GM19463 (cell line): ENCODE measurements at regions not wholly inside any gene's neighbourhood (a gene's known extent, or its start where the extent isn't known, plus 50 kb on each side); places are given as distances from the start of the nearest gene placed in this dataset.
A peak's percentile ranks its signal among the peaks of the same experiment; 100 is the strongest.

Source experiments
- ATAC-seq: cut with Tn5 transposase; IDR thresholded peaks from one replicate; pipeline ENCODE4 v1.9.1; 2021; ENCODE audit warnings: mild to moderate bottlenecking, moderate library complexity; ENCODE audit not compliant: unreplicated experiment

DNA sequence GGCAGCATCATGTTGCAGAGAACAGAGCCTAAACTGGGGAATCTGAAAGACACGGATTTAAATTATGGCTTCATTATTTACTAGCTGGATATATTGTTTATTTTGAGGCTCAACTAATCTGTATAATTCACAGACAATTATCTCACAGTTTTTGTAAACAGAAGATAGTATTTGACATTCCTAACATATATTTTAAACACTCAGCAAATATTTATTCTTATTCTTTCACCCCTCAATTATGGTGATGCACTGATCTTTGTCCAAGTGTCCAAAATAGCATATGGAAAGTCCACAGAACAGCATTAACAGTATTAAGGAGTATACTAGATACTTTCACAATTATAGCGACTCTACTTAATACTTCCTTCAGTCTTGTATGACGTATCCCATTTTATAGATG lies 257.0 kb downstream of the ADGRG6 start:
- ATAC-seq: no peak

DNA sequence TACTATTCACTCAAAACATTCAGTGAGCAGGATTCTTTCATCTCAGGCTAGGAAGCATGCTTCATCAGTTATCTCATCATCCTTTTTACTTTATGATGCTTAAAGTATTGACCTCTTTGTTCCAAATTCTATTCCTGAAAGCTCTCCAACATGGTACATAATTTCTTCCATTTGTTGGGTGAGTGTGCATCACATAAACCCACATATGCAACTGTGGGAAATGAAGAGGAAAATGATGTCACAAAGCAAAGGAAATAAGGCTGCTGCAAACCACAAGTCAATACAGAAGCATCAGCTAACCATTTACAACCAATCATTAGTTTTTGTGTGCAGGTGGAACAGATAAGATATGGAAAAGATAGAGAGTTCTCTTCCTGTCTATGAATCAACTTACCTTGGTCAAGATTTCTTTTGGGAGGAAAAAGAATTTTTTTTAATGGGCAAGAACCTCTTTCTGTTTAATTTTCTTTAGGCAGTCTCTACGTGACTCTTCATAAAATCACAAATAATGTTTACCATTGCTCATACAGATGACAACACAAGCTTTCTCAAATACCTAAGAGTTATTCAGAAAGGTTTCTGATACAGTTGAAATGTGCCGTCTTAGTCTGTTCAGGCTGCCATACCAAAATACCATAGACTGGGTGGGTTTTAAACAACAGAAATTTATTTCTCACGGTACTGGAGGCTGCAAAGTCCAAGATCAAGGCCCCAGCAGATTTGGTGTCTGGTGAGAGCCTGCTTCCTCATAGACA lies 259.9 kb downstream of the ADGRG6 start:
- ATAC-seq: no peak

DNA sequence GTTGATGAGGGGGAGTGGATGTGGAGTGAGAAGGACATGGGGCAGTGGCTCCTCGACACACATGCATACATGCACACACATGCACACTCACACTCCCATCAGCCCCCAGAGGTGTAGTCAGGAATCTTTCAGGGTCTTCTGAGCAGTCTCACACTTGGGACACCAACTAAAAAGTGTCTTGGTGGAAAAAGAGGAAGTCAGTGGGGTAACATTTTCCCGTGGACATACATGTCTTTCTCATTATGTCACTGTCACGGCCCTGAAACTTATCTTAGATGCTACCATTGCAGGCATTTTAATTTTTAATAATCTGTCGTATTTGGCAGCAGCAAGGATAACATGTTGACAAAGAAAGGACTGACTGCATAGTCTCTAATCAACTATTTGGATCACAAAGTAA lies 261.1 kb downstream of the ADGRG6 start:
- no peak for ATAC-seq

DNA sequence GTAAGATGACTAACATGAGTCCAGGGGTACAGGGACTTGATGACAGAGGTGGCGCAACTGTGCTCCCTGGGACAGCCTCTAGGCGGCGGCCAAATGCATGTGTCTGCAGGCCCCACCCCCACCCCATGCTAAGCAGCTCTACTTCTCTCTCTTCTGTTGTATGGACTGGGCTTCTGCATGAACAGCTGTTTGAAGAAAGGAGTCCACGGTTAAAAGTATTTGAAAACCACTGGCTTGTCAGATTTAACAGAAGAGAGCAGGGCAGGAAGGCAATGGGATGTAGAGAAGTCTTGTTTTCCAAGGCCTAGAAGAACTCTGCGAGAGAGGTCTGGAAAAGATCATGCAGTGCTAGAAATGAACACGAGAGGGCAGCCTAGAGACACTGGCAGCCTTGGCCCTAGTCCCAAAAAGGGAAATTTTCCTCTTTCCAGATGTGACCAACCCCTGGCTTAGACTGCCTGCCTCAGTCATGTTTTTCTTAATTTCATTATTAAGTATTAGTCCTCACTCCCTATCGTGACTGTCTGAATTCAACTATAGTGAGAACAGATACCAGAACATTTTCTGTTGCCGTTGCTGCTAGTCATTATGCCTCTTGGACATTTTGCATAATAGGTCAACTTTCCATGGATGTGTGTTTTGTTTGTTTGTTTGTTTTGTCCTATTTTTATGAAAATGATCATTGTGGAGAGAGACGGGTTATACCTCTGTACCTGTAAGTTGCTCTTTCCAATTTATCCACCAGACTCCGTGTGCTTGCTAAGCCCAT lies 265.0 kb downstream of the ADGRG6 start:
- ATAC-seq: peak; percentile 59

- no peak for ATAC-seq
Observed at GRCh38 chr6:142567461-142567860, 265.7 kb downstream of the ADGRG6 start.

GRCh38 chr6:142568857-142569597 lies 267.2 kb downstream of the ADGRG6 start:
- no peak for ATAC-seq

DNA sequence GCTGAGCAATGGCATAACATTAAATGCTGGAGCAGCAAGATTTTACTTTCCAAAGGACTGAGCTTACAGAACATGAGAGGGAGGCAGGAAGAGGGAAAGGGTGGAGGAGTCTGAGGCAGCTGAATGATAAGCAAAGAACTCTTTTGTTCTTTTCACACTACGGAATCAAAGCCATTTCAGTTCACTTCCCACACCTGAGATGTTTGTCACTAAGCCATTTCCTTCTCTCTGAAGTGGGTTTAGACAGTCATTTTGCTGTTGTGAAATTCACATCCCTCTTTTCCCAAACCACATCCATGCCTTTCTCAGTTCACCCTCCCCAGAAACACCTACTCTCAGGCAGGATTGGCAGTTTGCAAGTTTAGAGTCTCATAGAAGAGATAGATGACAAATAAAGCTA lies 267.9 kb downstream of the ADGRG6 start:
- ATAC-seq: no peak

DNA sequence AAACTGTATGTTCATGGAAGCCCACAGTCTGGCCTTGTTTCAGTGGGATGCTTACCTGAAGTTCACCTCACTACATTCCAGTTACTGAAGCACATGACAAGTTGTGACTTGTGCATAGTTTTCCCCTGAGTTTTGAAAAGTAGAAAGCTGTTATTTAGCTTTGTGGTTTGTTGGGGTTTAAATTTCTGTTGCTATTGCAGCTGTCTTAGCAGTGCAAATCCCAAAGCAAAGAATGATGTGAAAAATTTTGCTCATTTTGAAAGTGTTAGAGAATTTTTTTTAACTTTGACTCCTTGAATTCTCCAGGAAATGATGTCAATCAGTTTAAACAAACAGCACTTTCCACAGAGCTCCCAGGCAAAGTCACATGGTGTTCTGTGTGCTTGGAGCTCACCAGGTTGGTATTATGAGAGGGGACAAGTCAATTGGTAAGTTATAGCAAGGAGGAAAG lies 268.4 kb downstream of the ADGRG6 start:
- no peak for ATAC-seq

GRCh38 chr6:142592876-142593275 lies 291.1 kb downstream of the ADGRG6 start:
- no peak for ATAC-seq

GRCh38 chr6:142597836-142598235 lies 296.0 kb downstream of the ADGRG6 start:
- ATAC-seq: no peak

DNA sequence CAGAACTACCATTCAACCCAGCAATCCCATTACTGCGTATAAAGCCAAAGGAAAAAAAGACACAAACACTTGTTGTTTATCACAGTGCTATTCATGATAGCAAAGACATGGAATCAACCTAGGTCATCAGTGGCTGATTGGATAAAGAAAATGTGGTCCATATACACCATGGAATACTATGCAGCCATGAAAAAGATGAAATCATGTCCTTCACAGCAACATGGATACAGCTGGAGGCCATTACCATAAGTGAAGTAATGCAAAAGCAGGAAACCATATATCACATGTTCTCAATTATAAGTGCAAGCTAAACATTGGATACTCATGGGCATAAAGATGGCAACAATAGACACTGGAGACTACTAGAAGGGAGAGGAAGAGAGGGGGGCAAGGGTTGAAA lies 299.6 kb downstream of the ADGRG6 start:
- ATAC-seq: no peak

DNA sequence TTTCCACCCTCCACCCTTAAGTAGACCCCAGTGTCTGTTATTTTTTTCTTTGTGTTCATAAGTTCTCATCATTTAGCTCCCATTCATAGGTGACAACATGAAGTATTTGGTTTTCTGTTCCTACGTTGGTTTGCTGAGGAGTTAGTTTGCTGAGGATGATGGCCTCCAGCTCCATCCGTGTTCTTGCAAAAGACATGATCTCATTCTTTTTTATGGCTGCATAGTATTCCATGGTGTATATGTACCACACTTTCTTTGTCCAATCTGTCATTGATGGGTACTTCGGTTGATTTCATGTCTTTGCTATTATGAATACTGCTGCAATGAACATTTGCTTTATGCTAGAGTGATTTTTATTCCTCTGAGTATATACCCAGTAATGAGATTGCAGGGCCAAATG lies 301.2 kb downstream of the ADGRG6 start:
- no peak for ATAC-seq

GRCh38 chr6:142605922-142606485 lies 304.2 kb downstream of the ADGRG6 start:
- no peak for ATAC-seq

- ATAC-seq: no peak
Observed at GRCh38 chr6:142612956-142613355, 311.1 kb downstream of the ADGRG6 start.

DNA sequence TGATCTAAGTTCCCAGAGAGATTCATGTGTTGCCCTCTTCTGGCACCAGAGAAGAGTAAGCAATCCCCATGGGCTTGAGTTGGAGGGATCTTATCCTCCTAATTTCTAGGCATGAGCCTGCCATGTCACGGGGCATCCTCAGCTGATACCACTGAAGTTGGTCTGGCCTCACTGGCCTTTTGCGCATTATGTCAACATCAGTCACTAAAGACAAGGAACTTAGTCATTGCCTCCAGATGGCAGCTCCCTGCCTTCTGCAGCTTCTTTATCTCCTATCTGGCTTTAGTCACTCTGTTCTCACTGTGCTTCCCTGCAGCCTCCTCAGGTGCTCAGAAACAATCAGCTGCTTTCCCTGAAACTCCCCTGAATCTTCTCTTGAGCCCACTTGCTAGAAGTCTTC lies 312.2 kb downstream of the ADGRG6 start:
- ATAC-seq: no peak

DNA sequence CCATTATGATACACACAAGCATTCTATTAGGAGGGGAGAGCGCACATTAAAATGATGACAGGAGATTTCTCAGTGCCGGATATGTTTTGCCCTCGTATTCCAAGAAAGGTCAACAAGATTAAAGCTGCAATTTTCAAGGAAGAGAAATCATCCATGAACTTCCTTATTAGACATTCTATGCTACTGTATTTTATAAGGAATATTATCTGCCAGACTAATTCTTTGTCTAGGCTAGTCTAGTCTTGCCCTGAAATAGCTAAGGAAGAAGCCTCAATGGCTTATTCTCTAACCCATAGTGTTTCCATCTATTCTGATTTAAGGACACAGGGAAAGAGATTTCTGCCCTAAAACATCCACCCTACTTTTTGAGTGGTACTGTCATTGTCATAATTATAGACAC lies 315.4 kb downstream of the ADGRG6 start:
- no peak for ATAC-seq

GRCh38 chr6:142621822-142622221 lies 320.0 kb downstream of the ADGRG6 start:
- ATAC-seq: no peak

DNA sequence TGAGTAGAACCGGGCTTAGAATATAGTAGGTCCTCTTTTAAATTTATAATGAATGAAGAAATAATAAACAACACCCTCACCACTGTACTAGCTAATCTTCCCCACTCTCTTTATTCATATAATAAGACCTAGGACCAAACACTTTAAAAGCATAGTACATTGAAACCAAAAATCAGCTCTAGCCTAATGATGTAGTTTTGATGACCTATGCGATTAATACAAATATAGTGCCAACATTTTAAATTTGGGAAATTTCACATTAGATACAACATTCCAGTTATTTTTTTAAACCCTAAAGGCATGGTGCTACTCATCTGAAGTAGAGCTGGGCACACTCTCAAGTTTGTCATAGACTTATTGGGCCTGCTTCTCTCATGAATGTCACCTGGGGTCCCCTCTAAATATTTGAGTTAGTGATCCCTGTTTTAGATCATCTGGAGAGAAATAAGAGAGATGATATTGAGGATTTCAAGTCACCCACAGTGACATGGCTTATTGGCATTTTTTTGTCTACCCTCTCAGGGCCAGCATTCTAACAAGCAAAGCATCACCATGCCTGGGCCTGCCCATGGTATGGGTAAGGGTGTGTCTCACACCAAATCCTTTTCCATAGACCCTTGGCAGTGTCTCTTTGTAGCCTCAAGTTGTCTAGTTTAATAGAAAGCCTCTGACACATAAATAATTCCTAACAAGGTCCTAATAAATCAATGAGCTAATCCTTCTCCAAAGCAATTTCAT lies 319.8 kb downstream of the HIVEP2 start:
- no peak for ATAC-seq

GRCh38 chr6:142627474-142627873 lies 317.5 kb downstream of the HIVEP2 start:
- no peak for ATAC-seq

DNA sequence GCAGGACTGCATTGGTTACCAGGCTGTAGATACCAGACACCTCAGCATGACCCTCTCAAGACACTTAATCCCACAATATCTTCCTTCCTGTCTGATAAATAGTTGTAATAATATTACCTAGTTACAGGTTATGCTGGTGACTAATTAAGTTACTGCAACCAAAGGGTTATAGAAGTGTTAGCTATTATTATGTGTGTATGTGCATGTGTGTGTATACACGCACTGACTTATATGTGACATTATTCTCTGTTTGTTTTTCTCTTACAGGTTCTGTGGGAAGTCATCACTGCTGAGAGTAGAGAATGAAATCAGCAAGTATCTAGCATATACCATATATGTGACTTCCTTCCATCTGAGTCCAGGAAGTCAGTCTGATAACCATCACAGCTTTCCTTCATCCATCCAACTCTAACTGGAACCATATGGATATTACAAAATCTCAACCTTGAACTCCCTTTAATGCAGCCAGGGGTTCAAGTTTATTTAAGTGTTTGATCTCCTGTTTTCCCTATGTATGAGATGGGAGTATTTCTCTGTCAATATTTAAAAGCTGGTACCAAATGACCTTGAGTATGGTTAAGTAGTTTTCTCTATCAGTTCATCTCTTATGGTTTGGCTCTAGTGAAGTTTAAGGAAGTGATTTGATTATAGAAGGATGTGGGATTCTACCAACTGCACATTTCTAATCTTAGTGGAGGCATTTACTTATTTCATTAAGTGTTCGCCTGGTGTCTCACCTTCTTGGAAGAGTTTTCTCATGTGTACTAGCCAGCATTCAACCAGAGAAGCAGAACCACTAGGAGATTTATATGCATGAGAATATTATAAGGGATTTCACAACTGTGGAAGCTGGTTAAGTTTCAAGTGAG lies 313.2 kb downstream of the HIVEP2 start:
- no peak for ATAC-seq
